ENCODE measurements at regions not wholly inside any gene's neighbourhood (a gene's known extent, or its start where the extent isn't known, plus 50 kb on each side); places are given as distances from the start of the nearest gene placed in this dataset.

- 50 to 55% methylated on average over 3 of the region's 3 CpGs for WGBS, 2 donors (ENCODE audit: low coverage in 1 of 2)
- Histone ChIP-seq H3K27ac (no peak overlapping the region), H3K4me3 (no peak overlapping the region), H3K27me3 (no peaks in the 10 kb centered on the region), H3K4me1 (no peaks in the 10 kb centered on the region), H3K36me3 (no peaks in the 10 kb centered on the region), H3K9me3 (no peaks in the 10 kb centered on the region)
- in situ Hi-C loops (cut with MboI; ENCODE audit: low pct_ligation_motif_present in 1 of 4, low pct_unique_long_range_greater_than_20kb in 1 of 4, low sequenced_read_pairs in 3 of 4) (no loop called here), intact Hi-C loops (cut with DNase I; ENCODE audit: low total_unique reads) (no loop called here)
- DNase-seq: no peak
- TF ChIP-seq, protein P1, sequence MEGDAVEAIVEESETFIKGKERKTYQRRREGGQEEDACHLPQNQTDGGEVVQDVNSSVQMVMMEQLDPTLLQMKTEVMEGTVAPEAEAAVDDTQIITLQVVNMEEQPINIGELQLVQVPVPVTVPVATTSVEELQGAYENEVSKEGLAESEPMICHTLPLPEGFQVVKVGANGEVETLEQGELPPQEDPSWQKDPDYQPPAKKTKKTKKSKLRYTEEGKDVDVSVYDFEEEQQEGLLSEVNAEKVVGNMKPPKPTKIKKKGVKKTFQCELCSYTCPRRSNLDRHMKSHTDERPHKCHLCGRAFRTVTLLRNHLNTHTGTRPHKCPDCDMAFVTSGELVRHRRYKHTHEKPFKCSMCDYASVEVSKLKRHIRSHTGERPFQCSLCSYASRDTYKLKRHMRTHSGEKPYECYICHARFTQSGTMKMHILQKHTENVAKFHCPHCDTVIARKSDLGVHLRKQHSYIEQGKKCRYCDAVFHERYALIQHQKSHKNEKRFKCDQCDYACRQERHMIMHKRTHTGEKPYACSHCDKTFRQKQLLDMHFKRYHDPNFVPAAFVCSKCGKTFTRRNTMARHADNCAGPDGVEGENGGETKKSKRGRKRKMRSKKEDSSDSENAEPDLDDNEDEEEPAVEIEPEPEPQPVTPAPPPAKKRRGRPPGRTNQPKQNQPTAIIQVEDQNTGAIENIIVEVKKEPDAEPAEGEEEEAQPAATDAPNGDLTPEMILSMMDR (IDR thresholded peaks at IDR 0.05): no peak
- TF ChIP-seq POLR2AphosphoS5 (IDR thresholded peaks at IDR 0.05) (no peak), POLR2A (IDR thresholded peaks at IDR 0.05) (no peak), EP300 (IDR thresholded peaks at IDR 0.05; ENCODE audit: low read depth) (no peak)
These were observed 405.6 kb downstream of the NDFIP2 start for GRCh38 chr13:79886601-79887000.

DNA sequence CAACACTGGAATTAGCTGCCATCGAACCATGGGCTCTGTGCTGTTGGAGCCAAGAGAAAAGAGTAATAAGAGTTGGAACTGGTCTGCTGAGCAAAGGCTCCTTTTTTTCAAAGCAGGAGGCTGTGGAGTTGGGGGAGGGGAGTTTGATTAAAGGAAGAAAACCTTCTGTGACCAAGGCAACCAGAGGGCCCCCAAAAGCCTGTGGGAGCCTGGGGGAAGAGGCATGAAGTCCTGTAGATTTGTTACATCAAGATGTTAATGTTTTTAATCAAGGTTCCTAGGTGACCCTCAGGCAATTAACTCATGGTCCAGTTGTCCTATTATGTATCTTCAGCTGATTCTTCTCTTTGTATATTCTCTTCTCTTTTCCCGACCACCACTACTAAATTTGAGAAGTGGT, 403.9 kb downstream of the NDFIP2 start:
- WGBS, 2 donors (ENCODE audit: low coverage in 1 of 2): 78 to 92% methylated on average over 2 of the region's 2 CpGs
- Histone ChIP-seq H3K4me1 (no peaks in the 10 kb centered on the region), H3K36me3 (no peaks in the 10 kb centered on the region), H3K27ac (no peak overlapping the region), H3K27me3 (no peaks in the 10 kb centered on the region), H3K9me3 (no peaks in the 10 kb centered on the region), H3K4me3 (no peak overlapping the region)
- TF ChIP-seq POLR2AphosphoS5 (IDR thresholded peaks at IDR 0.05): no peak
- no peak for TF ChIP-seq POLR2A (IDR thresholded peaks at IDR 0.05)
- in situ Hi-C loops (cut with MboI; ENCODE audit: low pct_ligation_motif_present in 1 of 4, low pct_unique_long_range_greater_than_20kb in 1 of 4, low sequenced_read_pairs in 3 of 4) (no loop called here), intact Hi-C loops (cut with DNase I; ENCODE audit: low total_unique reads) (no loop called here)
- DNase-seq: no peak

DNA sequence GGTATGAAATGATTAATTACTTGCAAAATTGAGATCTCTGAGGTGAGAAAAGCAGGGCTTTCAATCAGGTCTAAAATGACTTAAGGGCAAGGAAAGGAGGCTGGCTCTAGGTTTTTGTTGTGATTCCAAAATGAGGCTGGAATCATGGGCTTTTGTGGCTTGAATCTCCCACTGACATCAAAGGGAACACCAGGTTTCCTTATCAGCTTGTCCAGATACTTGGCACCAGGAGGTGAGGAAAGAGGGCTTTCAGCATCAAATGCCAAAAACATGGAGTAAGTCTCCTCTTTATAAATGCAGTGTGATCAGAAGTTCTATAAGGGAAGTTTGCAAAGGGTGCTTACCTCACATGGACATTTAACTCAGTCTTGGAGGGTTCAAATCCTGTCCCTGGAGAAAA, 402.3 kb downstream of the NDFIP2 start:
- intact Hi-C loops (cut with DNase I; ENCODE audit: low total_unique reads): no loop called here
- in situ Hi-C loops (cut with MboI; ENCODE audit: low pct_ligation_motif_present in 1 of 4, low pct_unique_long_range_greater_than_20kb in 1 of 4, low sequenced_read_pairs in 3 of 4): no loop called here
- Histone ChIP-seq H3K36me3 (no peaks in the 10 kb centered on the region), H3K27ac (no peak overlapping the region), H3K27me3 (no peaks in the 10 kb centered on the region), H3K4me3 (no peak overlapping the region), H3K4me1 (no peaks in the 10 kb centered on the region), H3K9me3 (no peaks in the 10 kb centered on the region)
- TF ChIP-seq POLR2AphosphoS5 (IDR thresholded peaks at IDR 0.05): no peak
- no peak for TF ChIP-seq POLR2A (IDR thresholded peaks at IDR 0.05)
- TF ChIP-seq EP300 (IDR thresholded peaks at IDR 0.05; ENCODE audit: low read depth): no peak
- TF ChIP-seq, protein P1 (IDR thresholded peaks at IDR 0.05): no peak
- DNase-seq: no peak

- Histone ChIP-seq H3K9me3 (no peaks in the 10 kb centered on the region), H3K27me3 (no peaks in the 10 kb centered on the region), H3K4me3 (no peak overlapping the region), H3K36me3 (no peaks in the 10 kb centered on the region), H3K4me1 (no peaks in the 10 kb centered on the region), H3K27ac (no peak overlapping the region)
- no peak for DNase-seq
- 80 to 90% methylated on average over 2 of the region's 2 CpGs for WGBS, 2 donors (ENCODE audit: low coverage in 1 of 2)
- in situ Hi-C loops (cut with MboI; ENCODE audit: low pct_ligation_motif_present in 1 of 4, low pct_unique_long_range_greater_than_20kb in 1 of 4, low sequenced_read_pairs in 3 of 4) (no loop called here), intact Hi-C loops (cut with DNase I; ENCODE audit: low total_unique reads) (no loop called here)
- TF ChIP-seq, protein P1 (IDR thresholded peaks at IDR 0.05): no peak
- TF ChIP-seq POLR2A (IDR thresholded peaks at IDR 0.05) (no peak), EP300 (IDR thresholded peaks at IDR 0.05; ENCODE audit: low read depth) (no peak), POLR2AphosphoS5 (IDR thresholded peaks at IDR 0.05) (no peak)
These were observed 399.9 kb downstream of the NDFIP2 start for GRCh38 chr13:79880818-79881217.

Data from transverse colon (tissue), 4 donors.